ENCODE measurements at regions not wholly inside any gene's neighbourhood (a gene's known extent, or its start where the extent isn't known, plus 50 kb on each side); places are given as distances from the start of the nearest gene placed in this dataset.
"Not testable (repeated sequence)": the region's sequence is repeated elsewhere in the genome, so short reads cannot be mapped to it uniquely, and the experiment has no call there.

GRCh38 chr4:66928881-66929280 lies 616.4 kb downstream of the CENPC start:
- DNase-seq (ENCODE audit: low spot score) = not testable (repeated sequence)

DNA sequence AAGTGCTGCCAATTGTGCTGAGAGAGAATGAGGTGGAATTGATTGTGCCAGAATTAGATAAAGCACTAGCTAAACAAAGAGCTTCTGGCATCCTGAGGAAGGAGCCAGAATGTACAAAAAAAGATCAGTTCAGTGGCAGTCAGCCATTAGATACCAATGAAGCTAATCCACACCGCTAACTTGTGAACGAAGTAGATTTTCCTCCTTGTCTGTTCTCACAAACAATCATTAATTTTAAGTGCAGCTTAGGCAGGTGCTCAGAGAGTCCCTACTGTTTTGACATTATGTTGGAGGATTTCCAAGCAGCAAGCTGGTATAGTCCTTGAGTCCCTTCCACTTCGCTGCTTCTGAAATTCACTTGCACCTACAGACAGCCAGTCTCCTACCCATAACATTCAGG lies 617.4 kb downstream of the CENPC start:
- DNase-seq (ENCODE audit: low spot score) = no peak

GRCh38 chr4:66926687-66927086 lies 618.6 kb downstream of the CENPC start:
- DNase-seq (ENCODE audit: low spot score) = no peak

DNA sequence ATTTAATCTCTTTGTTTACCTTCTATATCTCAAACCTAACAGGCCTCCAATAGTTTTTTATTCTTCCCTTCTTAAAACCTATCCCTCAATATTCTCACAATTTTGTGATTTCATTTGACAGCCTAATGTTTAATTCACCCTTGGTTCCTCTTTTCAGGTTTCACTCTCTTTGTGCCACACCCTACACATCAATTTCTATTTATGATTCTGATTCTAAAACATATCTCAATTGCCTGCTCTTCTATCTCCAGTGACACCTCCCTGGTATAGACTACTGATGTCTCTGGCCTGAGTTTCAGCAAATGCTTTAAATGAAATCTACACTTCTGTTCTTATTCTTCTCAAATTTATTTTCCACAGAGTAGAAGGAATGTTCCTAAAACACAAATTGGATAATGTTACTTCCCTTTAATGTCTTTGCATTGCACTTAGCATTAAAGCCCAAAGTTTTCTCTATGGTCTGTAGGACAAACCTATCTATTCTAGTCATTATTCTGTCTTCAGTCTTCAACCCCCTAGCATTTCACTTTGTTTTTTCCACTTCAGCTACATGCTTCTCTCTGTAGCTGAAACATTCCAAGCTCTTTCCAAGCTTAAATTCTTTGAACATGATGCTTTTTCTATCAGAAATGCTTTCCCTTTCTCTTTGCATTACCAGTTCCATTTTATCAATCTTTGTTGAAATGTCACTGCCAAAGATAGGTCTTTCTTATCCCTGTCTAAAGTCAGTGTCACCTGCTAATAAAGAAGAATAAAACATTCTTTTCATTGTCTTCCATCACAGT lies 622.0 kb downstream of the CENPC start:
- no peak for DNase-seq (ENCODE audit: low spot score)

DNA sequence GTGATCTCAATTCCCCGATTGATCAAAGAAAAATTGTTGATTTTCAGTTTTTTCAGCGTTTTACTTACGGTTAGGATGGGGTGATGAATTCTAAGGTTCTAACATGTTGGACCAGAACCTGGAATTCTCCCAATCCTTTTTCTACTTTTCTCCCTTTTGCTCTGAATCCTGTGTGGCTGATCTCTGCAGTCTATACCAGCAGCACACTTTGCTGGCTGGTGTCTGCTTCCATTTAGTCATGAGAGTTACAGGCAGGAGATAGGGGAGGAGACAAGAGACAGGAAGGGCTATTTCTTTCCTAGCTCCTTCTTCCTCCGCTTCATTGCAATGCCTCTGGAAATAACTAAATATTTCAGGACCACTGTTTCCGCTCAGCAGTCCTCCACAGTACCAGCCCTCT lies 623.9 kb downstream of the CENPC start:
- no peak for DNase-seq (ENCODE audit: low spot score)

DNA sequence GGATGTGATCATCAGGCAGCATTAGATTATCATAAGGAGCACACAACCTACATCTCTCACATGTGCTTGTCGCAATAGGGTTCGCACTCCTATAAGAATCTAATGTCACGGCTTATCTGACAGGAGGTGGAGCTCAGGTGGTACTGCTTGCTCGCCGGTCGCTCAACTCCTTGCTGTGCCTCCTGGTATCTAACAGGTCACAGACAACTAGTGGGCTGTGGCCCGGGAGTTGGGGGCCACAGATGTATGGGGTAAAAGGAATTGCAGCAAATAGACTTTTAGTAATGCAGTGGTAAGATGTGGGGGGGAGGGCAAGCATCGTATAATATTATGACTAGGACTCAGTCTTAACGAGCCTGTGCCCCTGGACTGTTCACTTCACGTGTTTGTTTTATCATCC lies 624.8 kb downstream of the CENPC start:
- DNase-seq (ENCODE audit: low spot score) = no peak

- DNase-seq (ENCODE audit: low spot score) = no peak
Measured at GRCh38 chr4:66911880-66912279, 633.4 kb downstream of the CENPC start.

DNA sequence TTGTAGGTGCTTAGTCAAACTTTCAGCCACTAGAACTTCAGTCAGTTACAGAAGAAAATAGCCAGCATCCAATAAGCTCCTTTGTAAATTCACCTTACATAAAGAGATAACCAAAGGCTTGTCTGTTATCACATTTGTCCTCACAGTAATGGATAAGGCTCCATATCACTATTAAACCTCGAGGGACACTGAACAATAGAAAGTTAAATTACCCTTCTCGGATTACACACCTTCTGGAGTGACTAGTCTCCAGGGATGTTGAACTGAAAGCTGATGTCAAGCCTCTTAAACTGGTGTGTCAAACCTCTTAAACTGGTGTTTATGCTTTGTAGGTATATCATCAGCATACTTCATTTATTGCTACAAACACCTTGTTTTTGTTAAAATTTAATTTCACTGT lies 639.0 kb downstream of the CENPC start:
- no peak for DNase-seq (ENCODE audit: low spot score)

- no peak for DNase-seq (ENCODE audit: low spot score)
Measured at GRCh38 chr4:66899422-66900065, 645.8 kb downstream of the CENPC start.

- DNase-seq (ENCODE audit: low spot score) = no peak
Measured at GRCh38 chr4:66893807-66894206, 651.5 kb downstream of the CENPC start.

DNA sequence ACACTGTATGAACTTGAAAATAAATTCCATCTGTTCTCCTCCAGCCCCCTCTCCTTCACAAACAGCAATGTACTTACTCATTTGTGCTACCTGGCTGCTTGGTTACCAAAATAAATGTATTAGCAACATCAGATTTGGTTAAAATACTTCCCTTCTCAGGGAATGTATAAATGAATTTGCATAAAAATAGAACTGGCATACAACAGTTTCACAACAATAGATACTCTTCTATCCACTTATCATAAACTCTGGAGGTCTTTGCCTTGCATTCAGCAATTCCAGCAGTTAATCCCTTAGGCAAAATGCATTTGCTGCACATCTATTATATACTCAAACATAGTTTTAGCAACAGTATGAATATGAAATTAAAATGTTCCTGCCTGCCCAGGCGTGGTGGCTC lies 658.2 kb downstream of the CENPC start:
- DNase-seq (ENCODE audit: low spot score) = no peak

DNA sequence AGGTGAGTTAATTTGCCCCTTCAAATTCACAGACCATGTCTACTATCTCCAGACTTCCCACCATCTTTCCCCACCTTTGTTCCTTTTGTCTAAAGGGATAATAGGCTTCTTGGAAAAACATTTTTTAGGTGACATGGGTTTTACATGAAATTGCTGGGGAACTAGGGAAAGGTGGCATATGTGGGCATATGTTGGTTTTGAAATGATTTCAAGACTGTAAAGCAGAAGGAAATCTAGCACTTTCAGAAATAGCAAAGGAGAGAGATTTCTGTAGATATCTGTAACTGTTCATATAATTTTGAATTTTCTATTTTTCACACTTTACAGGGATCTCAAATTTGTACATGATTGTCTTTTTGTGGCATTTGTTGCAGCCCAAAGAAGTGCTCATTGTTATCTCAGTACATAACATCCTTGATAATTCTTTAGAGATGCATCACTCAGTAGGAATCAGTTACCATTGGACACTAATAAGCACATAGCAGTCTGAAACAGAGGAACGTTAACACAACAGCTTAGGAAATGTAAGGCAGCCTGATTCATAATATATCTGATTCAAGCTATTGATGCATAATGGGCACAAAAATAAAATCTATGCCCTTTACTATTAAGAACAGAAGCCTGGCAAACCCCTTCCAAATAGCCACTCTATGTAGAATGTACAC lies 659.7 kb downstream of the CENPC start:
- no peak for DNase-seq (ENCODE audit: low spot score)

DNA sequence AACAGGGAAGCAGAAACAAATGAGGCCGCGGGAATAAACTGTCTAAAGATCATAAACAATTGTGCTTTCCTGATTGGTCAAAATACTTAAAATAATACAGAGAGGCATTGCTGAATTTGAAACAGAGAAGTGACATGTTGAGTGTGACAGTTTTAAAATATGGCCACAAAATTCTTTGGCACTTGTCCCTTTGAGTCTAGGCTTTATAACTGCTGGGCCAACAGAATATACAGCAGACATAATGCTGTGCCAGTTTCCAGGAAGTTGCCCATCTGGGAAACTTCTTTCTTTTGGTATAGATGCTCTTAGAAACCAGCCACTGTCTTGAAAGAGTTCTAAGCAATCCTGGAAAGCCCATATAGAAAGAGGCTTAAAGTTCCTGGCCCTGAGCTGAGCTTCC lies 668.4 kb downstream of the CENPC start:
- DNase-seq (ENCODE audit: low spot score) = no peak

DNA sequence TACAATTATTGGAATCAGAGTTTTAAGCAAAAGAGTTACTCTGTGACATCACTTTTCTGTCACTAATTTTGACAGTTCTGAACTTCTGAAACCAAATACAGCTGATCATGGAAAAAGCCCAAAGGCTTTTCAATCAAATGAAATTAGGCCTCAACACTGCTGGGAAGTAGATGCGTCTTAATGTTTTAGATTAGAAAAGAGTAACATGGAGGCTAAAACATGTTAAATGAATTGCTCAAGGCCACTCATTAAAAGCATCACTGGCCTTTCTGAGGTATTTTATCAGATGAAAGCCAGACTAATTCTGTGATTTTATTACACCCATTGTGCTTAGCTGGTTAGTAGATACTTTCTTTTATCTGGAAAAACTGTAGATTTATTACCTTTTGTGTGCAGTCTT lies 672.6 kb downstream of the CENPC start:
- DNase-seq (ENCODE audit: low spot score) = no peak

- DNase-seq (ENCODE audit: low spot score) = no peak
Measured at GRCh38 chr4:66863481-66863880, 681.8 kb downstream of the CENPC start.

DNA sequence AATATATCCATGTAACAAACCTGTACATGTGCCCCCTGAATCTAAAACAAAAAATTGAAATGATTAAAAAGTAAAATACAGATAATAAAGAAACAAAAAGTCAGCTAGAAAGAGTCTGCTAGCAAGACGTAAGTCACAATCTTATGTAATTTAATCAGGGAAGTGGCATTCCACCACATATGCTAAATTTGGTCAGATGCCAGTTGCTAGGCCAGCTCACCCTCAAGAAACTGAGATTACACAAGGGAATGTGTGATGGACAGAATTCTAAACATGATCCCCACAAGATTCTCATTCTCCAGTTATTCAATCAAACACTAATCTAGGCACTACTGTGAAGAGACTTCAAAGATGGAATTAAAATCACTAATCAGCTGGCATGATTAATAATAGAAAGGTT lies 689.3 kb downstream of the CENPC start:
- no peak for DNase-seq (ENCODE audit: low spot score)

DNA sequence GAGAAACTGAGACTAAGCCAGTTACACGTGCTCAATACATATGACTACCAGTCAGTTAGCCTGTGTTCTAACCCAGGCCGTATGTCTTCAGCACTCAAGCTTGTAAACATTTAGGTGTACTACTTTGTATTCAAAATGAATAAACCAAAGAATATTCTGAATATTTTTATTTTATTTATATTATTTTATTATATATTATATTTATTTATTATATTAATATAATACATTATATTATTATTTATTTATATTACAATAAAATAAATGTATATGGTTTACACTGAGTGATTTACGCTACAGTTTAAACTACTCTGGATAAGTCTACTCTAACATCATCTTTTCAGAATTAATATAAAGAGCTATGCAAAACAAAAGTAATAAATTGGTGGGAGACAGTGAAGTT lies 691.5 kb downstream of the CENPC start:
- DNase-seq (ENCODE audit: low spot score) = no peak

DNA sequence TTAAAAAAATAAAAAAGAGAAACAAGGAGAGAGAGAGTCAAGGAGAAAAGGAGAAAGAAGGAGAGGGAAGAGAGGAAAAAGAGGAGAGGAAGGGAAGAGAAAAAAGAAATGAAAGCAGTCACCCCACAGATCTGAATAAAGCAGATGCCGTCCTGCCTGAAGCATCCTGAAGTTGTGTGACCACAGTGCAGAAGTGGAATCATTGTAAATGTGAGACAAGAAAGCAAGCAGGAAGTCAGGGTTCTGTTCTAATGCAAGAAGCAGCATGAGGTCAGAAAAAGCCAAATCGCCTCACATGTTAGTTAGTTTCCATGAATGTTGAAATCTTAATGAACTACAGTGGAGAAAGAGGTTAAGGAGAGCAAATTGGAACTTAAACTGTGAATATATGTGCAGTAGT lies 692.5 kb downstream of the CENPC start:
- no peak for DNase-seq (ENCODE audit: low spot score)

GRCh38 chr4:66849596-66849995 lies 695.7 kb downstream of the CENPC start:
- DNase-seq (ENCODE audit: low spot score) = no peak

DNA sequence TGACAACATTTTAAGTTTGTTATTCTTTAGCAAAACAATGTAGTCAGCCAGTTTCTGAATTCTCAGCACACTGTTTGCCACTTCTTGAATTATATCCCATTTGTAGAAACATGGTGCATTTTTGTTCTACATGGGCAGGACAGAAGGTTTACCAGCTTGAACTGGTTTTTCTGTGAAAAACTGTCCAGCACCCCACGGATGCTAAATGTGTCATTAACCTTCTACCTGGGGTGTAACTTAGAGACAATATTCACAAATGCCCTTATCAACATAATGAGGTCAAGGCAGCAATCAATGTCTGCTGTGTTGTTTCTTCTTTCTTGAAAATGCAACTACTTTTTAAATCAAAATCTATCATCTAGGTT lies 702.6 kb downstream of the CENPC start:
- no peak for DNase-seq (ENCODE audit: low spot score)

DNA sequence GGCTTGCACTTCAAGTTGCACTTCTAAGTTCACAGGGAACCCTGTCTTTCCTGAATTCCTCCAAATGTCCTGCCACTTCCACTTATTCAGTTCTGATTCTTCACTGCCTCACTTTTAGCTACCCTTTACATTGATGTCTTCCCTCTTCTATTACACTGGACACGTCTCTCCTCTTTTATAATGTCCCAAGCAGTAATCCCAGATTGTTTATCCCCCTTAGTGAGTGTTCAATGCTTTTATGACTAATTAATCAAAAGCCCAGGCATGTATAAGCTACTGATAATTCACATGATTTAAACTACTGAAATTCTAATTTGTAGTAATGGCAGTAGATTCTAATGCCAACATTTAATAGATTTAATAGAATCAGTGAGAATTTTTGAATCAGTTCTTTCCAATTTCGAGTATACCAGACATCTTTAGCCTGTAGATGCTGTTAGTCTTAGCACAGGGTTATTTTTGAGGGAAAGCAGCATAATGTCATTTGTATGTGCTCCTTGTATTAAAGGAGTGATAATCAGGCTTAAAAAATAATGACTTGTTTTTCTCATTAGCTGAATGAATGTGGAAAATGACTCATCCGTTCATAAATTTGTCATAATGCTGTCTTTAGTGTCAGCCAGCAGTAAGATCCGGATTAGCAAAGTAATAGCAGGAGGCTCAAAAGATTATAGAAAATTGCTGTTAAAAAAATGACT lies 703.1 kb downstream of the CENPC start:
- no peak for DNase-seq (ENCODE audit: low spot score)

GRCh38 chr4:66840178-66840577 lies 705.1 kb downstream of the CENPC start:
- no peak for DNase-seq (ENCODE audit: low spot score)

Data from HuH-7.5 (cell line).